Peyer's patch (tissue), 4 donors: ENCODE measurements at regions not wholly inside any gene's neighbourhood (a gene's known extent, or its start where the extent isn't known, plus 50 kb on each side); places are given as distances from the start of the nearest gene placed in this dataset.

Experiments
- DNase-seq, 3 donors: peaks; one replicate each; pipeline ENCODE4 v3.0.0-alpha.2; 2017 to 2019
- H3K27ac ChIP-seq, 4 donors: fragments of 200-600 bp; sonication (generic); one replicate each; pipeline ENCODE4 v1.5.1; 2016 to 2019
- H3K27me3 ChIP-seq, 2 donors: fragments of 200-600 bp; sonication (generic); one replicate each; pipeline ENCODE4 v1.5.1; 2019
- H3K36me3 ChIP-seq, 3 donors: fragments of 200-600 bp; sonication (generic); one replicate each; pipeline ENCODE4 v1.5.1; 2016 to 2019
- H3K4me1 ChIP-seq, 4 donors: fragments of 200-600 bp; sonication (generic); one replicate each; pipeline ENCODE4 v1.5.1; 2016 to 2019
- H3K4me3 ChIP-seq, 4 donors: fragments of 200-600 bp; sonication (generic); 1 replicate in 3 of 4; 2 replicates in 1 of 4; pipeline ENCODE4 v1.5.1; 2016 to 2019; ENCODE audit warnings: mild to moderate bottlenecking in 1 of 4
- H3K9me3 ChIP-seq, 4 donors: fragments of 200-600 bp; sonication (generic); one replicate each; pipeline ENCODE4 v1.5.1; 2016 to 2019; ENCODE audit warnings: mild to moderate bottlenecking in 1 of 4
- CTCF ChIP-seq, 6 experiments: fragments of 450-650 bp in 4 of 6; fragments of 200-600 bp in 2 of 6; sonication (generic) in 1 of 6; IDR thresholded peaks; one replicate each; pipeline ENCODE4 v1.5.1; 2017 to 2019; ENCODE audit warnings: antibody characterized with exemption in 6 of 6, mild to moderate bottlenecking in 3 of 6, moderate library complexity in 1 of 6
- POLR2A ChIP-seq, 2 donors: fragments of 450-650 bp; IDR thresholded peaks; one replicate each; pipeline ENCODE4 v1.5.1; 2017; ENCODE audit warnings: antibody characterized with exemption in 2 of 2, mild to moderate bottlenecking in 2 of 2, moderate library complexity in 2 of 2

- TF ChIP-seq CTCF (IDR thresholded peaks at IDR 0.05), result no peak
- TF ChIP-seq POLR2A (IDR thresholded peaks at IDR 0.05), result no peak
- Histone ChIP-seq H3K4me3 (no peak overlapping the region), H3K27me3 (no peaks in the 10 kb centered on the region), H3K9me3 (no peaks in the 10 kb centered on the region), H3K4me1 (no peaks in the 10 kb centered on the region), H3K36me3 (no peaks in the 10 kb centered on the region), H3K27ac (no peak overlapping the region)
- DNase-seq, result no peak
Measured at GRCh38 chr12:75670216-75670615, 158.8 kb upstream of the KRR1 start.

GRCh38 chr12:75666939-75667334 is 155.5 kb upstream of the KRR1 start:
- DNase-seq, result no peak
- no peak overlapping the region for H3K4me3 ChIP-seq
- no peaks in the 10 kb centered on the region for H3K36me3 ChIP-seq
- no peaks in the 10 kb centered on the region for H3K27me3 ChIP-seq
- no peaks in the 10 kb centered on the region for H3K9me3 ChIP-seq
- TF ChIP-seq CTCF (IDR thresholded peaks at IDR 0.05) (no peak), POLR2A (IDR thresholded peaks at IDR 0.05) (no peak)
- no peaks in the 10 kb centered on the region for H3K4me1 ChIP-seq
- H3K27ac ChIP-seq, result no peak overlapping the region

- no peaks in the 10 kb centered on the region for H3K36me3 ChIP-seq
- H3K4me3 ChIP-seq, result no peak overlapping the region
- TF ChIP-seq POLR2A (IDR thresholded peaks at IDR 0.05) (no peak), CTCF (IDR thresholded peaks at IDR 0.05) (no peak)
- H3K4me1 ChIP-seq, result no peaks in the 10 kb centered on the region
- DNase-seq, result no peak
- no peaks in the 10 kb centered on the region for H3K9me3 ChIP-seq
- no peaks in the 10 kb centered on the region for H3K27me3 ChIP-seq
- H3K27ac ChIP-seq, result no peak overlapping the region
Measured at GRCh38 chr12:75666126-75666938, 154.9 kb upstream of the KRR1 start.

- no peak for DNase-seq
- Histone ChIP-seq H3K36me3 (no peaks in the 10 kb centered on the region), H3K27ac (no peak overlapping the region), H3K27me3 (no peaks in the 10 kb centered on the region), H3K4me1 (no peaks in the 10 kb centered on the region), H3K4me3 (no peak overlapping the region), H3K9me3 (no peaks in the 10 kb centered on the region)
- TF ChIP-seq POLR2A (IDR thresholded peaks at IDR 0.05), result no peak
Measured at GRCh38 chr12:75665216-75665615, 153.8 kb upstream of the KRR1 start.

GRCh38 chr12:75662511-75663159 is 151.2 kb upstream of the KRR1 start:
- H3K9me3 ChIP-seq, result no peaks in the 10 kb centered on the region
- no peak for DNase-seq

More at GRCh38 chr12:75662511-75663159, 151.2 kb upstream of the KRR1 start:
- Histone ChIP-seq H3K4me1 (no peaks in the 10 kb centered on the region), H3K27ac (no peak overlapping the region), H3K4me3 (no peak overlapping the region), H3K27me3 (no peaks in the 10 kb centered on the region), H3K36me3 (no peaks in the 10 kb centered on the region)
- TF ChIP-seq CTCF (IDR thresholded peaks at IDR 0.05), result no peak
- TF ChIP-seq POLR2A (IDR thresholded peaks at IDR 0.05), result no peak
